A673 (cell line): ENCODE measurements at regions not wholly inside any gene's neighbourhood (a gene's known extent, or its start where the extent isn't known, plus 50 kb on each side); places are given as distances from the start of the nearest gene placed in this dataset.

Source experiments
- BruUV-seq: library from RNA; stranded (reverse); fragments of 400-500 nt; replicated peaks from 2 replicates; lab custom pipeline; 2021; lab: Mats Ljungman, UMichigan
- CTCF ChIA-PET: fragments of 300-600 bp; sonication (Branson Sonifier 250); formaldehyde crosslinking; loops from one replicate; lab custom pipeline; 2022; ENCODE audit warnings: antibody characterized with exemption; lab: Charles Lee
- POLR2A ChIA-PET: fragments of 300-600 bp; sonication (Branson Sonifier 250); formaldehyde crosslinking; loops from one replicate; lab custom pipeline; 2022; ENCODE audit warnings: antibody characterized with exemption; ENCODE audit not compliant: low non-redundant PET; lab: Charles Lee
- DNase-seq: peaks from one replicate; pipeline ENCODE4 v3.0.0-alpha.2; 2015; ENCODE audit warnings: low spot score
- H3K27ac ChIP-seq: fragments of 200-600 bp; sonication (generic); 2 replicates; pipeline ENCODE4 v1.5.1; 2016; ENCODE audit warnings: mixed run types, low read depth, mild to moderate bottlenecking, mixed read lengths, antibody characterized with exemption, low read length; ENCODE audit not compliant: poor library complexity, severe bottlenecking
- H3K27me3 ChIP-seq: fragments of 200-600 bp; sonication (generic); replicated peaks from 2 replicates; pipeline ENCODE4 v1.6.1; 2017; ENCODE audit warnings: mixed run types, low read depth, mild to moderate bottlenecking, mixed read lengths, antibody characterized with exemption, low read length; ENCODE audit not compliant: insufficient read depth, poor library complexity
- H3K36me3 ChIP-seq: fragments of 200-600 bp; sonication (generic); 2 replicates; pipeline ENCODE4 v1.6.1; 2016; ENCODE audit warnings: mixed run types, mild to moderate bottlenecking, mixed read lengths, antibody characterized with exemption, low read length; ENCODE audit not compliant: insufficient read depth, poor library complexity, severe bottlenecking
- H3K4me1 ChIP-seq: fragments of 200-600 bp; sonication (generic); 2 replicates; pipeline ENCODE4 v1.6.1; 2017; ENCODE audit warnings: mixed run types, mild to moderate bottlenecking, mixed read lengths, antibody characterized with exemption, low read length; ENCODE audit not compliant: insufficient read depth, poor library complexity, severe bottlenecking
- H3K4me3 ChIP-seq: fragments of 200-600 bp; sonication (generic); 2 replicates; pipeline ENCODE4 v1.5.1; 2016; ENCODE audit warnings: low read depth, mixed run types, mild to moderate bottlenecking, mixed read lengths, low read length; ENCODE audit not compliant: poor library complexity, severe bottlenecking
- H3K9me3 ChIP-seq: fragments of 200-600 bp; sonication (generic); 2 replicates; pipeline ENCODE4 v1.6.1; 2016; ENCODE audit warnings: mixed run types, low read depth, mild to moderate bottlenecking, mixed read lengths, antibody characterized with exemption, low read length; ENCODE audit not compliant: poor library complexity, severe bottlenecking
- CTCF ChIP-seq: fragments of 300-800, 200-600 bp; sonication (generic); conservative IDR thresholded peaks from 2 replicates; pipeline ENCODE4 v1.5.1; 2017; ENCODE audit warnings: low read depth, mild to moderate bottlenecking, antibody characterized with exemption, low read length, moderate library complexity, mixed read lengths
- EZH2 ChIP-seq: fragments of 200-600 bp; sonication (generic); IDR thresholded peaks from 2 replicates; pipeline ENCODE4 v1.6.1; 2017; ENCODE audit warnings: borderline replicate concordance, low read depth, mild to moderate bottlenecking, mixed read lengths, antibody characterized with exemption, low read length; ENCODE audit not compliant: poor library complexity, severe bottlenecking
- intact Hi-C: fragments of 100-400 bp; cut with micrococcal nuclease; formaldehyde crosslinking; loops from one replicate; pipeline ENCODE4 v1.10.0; 2022; ENCODE audit not compliant: unreplicated experiment

GRCh38 chr5:67903656-67904055 lies 311.9 kb upstream of the PIK3R1 start:
- POLR2A ChIA-PET: interaction anchor here (0.5 kb wide), 1 partner anchor 670 kb away, joined by 4 read pairs; no protein-coding TSS in a partner anchor
- no peak for DNase-seq
- CTCF ChIA-PET: no interaction called here
- no peak overlapping the region for H3K27ac ChIP-seq
- H3K4me3 ChIP-seq: no peak overlapping the region
- BruUV-seq: no TSS peak
- intact Hi-C loops: no loop called here
- no peaks in the 10 kb centered on the region for H3K4me1 ChIP-seq
- H3K9me3 ChIP-seq: no peaks in the 10 kb centered on the region
- H3K36me3 ChIP-seq: no peaks in the 10 kb centered on the region
- no peaks in the 10 kb centered on the region for H3K27me3 ChIP-seq
- no peak for TF ChIP-seq CTCF
- TF ChIP-seq EZH2: no peak

- intact Hi-C loops: no loop called here
- H3K36me3 ChIP-seq: no peaks in the 10 kb centered on the region
- H3K4me3 ChIP-seq: no peak overlapping the region
- no peak overlapping the region for H3K27ac ChIP-seq
- no peaks in the 10 kb centered on the region for H3K9me3 ChIP-seq
- TF ChIP-seq CTCF (no peak), EZH2 (no peak)
- DNase-seq: no peak
- ChIA-PET POLR2A (no interaction called here), CTCF (no interaction called here)
- no TSS peak for BruUV-seq
- no peaks in the 10 kb centered on the region for H3K27me3 ChIP-seq
- H3K4me1 ChIP-seq: no peaks in the 10 kb centered on the region
These were observed 312.4 kb upstream of the PIK3R1 start for GRCh38 chr5:67903121-67903520.

- Histone ChIP-seq H3K4me1 (no peaks in the 10 kb centered on the region), H3K27ac (no peak overlapping the region), H3K27me3 (no peaks in the 10 kb centered on the region), H3K36me3 (no peaks in the 10 kb centered on the region), H3K9me3 (no peaks in the 10 kb centered on the region), H3K4me3 (no peak overlapping the region)
- POLR2A ChIA-PET: no interaction called here
- DNase-seq: no peak
- intact Hi-C loops: no loop called here
- CTCF ChIA-PET: no interaction called here
- TF ChIP-seq EZH2 (no peak), CTCF (no peak)
- no TSS peak for BruUV-seq
These were observed 313.1 kb upstream of the PIK3R1 start for GRCh38 chr5:67902497-67902830.
